ENCODE measurements at regions not wholly inside any gene's neighbourhood (a gene's known extent, or its start where the extent isn't known, plus 50 kb on each side); places are given as distances from the start of the nearest gene placed in this dataset.

GRCh38 chr16:87246269-87247065 lies 70.7 kb downstream of the C16orf95 start:
- no peak for DNase-seq (ENCODE audit: low read depth in 2 of 2)

DNA sequence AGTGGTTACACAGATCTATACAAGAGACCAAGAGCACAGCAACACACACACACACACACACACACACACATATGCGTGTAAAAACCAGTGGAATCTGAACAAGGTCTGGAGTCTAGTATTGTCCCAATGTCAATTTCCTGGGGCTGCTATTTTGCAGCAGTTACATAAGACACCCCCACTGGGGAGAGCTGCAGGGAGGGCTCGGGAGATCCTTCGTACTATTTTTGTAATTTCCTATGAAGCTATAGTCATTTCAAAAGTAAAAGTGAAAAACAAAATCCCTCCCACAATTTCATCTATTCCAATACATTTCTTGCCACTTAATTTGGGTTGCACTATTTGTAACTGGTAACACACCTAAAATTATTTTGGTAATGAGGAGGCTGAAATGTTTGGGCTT lies 68.5 kb downstream of the C16orf95 start:
- no peak for DNase-seq (ENCODE audit: low read depth in 2 of 2)

DNA sequence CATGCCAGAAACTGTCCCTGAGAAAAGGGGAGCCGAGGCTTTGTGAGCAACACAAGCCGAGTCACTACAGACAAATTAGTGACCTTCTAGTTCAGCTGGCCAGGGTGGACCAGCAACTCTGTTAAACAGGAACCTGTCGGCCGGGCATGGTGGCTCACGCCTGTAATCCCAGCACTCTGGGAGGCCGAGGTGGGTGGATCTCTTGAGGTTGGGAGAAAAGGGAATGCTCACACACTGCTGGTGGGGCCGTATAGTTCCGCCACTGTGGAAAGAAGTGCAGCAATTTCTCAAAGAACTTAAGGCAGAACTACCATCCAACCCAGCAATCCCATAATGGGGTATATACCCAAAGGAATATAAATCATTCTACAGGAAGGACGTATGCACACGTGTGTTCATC lies 67.8 kb downstream of the C16orf95 start:
- no peak for DNase-seq (ENCODE audit: low read depth in 2 of 2)

DNA sequence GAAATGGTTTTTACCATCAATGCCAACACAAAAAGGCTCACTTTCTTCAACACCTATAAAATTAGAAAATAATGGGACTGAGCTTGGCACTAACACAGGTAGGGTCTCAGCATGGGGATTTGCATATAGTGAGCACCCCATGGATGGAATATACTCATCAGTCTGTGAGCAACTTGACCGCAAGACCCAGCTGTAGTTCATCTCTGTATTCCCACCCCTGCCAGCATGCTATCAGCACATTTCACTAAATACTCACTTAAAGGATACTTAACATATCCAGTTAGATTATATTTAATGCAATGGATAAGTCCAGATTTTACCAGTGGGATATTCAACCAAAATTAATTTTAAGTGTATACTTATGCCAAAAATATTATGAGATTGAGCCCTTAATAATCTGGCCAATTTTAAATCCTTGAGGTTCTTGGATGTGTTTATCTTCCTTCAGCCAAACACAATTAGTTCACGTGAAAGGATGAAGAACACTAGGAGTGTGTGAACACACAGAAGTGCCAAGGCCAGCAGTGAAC lies 66.7 kb downstream of the C16orf95 start:
- no peak for DNase-seq (ENCODE audit: low read depth in 2 of 2)

- no peak for DNase-seq (ENCODE audit: low read depth in 2 of 2)
Observed at GRCh38 chr16:87252269-87252970, 64.8 kb downstream of the C16orf95 start.

Data from stimulated activated CD4-positive, alpha-beta T cell treated with anti-CD3 and anti-CD28 coated beads, Interleukin-4, amount 100 ng/mL, for 48 hours (primary cell).